ENCODE measurements at regions not wholly inside any gene's neighbourhood (a gene's known extent, or its start where the extent isn't known, plus 50 kb on each side); places are given as distances from the start of the nearest gene placed in this dataset.
A peak's percentile ranks its signal among the peaks of the same experiment; 100 is the strongest.

DNA sequence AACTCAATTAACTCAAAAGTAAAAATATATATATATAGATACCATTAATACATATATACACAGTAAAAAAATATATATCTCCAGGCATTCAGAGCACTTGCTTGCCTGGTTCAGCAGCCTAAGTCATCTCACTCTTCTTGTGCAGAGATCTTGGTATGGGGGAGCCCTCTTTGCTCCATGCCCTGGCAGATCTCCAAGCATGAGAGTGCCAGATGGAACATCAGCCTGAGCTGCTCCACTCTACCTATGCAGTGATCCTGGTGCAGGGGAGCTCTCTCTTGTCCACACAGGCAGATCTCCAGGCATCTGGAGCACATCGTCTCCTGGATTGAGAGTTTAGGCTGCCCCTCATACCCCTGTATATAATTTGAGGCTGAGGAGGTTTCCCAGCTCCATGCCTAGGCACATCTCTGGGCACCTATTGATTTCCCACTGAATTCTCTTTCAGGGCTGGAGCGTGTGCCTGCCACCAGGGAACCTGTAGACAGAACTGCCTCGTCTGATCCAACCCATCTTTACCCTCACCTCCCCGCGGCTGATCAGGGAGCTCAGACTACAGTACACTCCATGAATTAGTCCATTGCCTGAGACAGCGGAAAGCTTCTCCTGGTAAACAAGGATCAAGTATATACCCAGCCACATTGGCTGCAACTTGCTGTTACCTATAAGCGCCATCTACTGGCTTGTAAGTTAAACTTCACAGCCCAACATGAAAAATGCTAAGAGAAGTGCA is 342.4 kb upstream of the GRIA1 start:
- DNase-seq, result peak; percentile 3

DNA sequence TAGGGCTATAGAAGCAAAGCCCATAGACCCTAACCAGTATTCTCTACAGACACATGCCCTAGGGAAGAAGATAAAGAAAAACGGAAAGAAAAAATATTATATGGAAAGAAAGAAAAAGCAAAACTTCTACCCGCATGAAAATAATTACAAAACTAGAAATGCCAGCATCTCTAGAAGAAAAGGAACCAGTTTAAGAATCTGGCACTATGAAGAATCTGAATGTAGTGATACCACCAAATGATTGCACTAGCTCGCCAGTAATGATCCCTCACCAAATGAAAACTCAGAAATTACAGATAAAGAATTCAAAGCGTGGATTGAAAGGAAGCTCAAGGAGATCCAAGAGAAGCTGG is 341.9 kb upstream of the GRIA1 start:
- no peak for DNase-seq

DNA sequence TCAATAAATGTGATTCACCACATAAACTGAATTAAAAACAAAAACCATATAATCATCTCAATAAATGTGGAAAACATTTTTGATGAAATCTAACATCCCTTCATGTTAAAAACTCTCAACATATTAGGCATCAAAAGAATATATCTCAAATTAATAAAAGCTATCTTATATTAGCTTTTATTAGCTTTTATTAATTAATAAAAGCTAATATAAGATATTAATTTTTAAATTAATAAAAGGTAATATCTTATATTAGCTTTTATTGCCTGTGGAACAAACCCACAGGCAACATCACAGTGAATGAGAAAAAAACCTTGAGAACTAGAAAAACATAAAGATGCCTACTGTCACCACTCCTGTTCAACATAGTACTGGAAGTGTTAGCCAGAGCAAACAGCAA is 338.9 kb upstream of the GRIA1 start:
- no peak for DNase-seq

DNA sequence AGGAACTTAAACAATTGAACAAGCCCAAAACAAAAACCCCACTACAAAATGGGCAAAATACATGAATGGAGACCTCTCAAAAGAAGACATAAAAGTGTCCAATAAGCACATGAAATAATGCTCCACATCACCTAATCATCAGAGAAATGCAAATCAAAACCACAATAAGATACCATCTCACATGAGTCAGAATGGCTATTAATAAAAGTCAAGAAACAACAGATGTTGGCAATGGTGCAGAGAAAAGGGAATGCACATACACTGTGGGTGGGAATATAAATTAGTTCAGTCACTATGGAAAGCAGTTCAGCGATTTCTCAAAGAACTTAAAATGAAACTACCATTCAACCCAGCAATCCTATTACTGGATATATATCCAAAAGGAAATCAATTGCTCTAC is 337.4 kb upstream of the GRIA1 start:
- no peak for DNase-seq

DNA sequence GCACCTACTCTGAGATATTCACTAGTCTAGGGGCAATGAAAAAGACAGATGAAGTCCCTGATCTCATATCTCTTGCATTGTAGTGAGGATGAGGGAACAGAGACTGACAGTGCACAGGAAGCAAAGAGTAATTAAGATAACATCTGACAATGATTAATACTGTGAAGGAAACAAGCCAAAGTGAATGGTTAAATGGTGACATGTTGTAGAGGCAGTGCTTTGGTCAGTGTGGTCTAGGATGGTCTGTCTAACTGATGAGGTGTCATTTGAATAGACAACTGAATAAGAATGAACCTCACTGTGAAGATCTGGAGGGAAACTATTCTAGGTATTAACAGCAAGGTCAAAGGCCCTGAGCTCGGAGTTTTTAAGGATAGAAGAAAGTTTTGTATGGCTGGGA is 333.3 kb upstream of the GRIA1 start:
- DNase-seq, result no peak

DNA sequence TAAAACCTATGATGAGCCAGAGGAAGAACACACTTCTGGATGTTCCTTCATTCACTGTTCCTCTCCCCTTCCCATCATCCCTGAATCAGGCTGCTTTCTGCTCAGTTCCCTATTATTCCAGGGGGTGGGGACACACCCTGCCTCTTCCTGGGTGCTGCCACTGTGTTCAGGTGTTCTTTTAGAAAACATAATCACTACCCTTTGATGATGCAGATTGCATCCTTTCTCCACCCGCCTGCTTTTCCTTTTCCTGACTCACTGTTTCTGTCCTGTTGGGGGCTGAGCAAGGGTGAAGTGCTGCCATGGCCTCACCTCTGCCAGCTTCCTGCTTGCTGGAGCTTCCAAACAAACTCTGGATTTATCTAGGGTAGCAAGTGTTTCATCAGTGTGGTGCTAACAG is 331.9 kb upstream of the GRIA1 start:
- DNase-seq, result no peak

DNA sequence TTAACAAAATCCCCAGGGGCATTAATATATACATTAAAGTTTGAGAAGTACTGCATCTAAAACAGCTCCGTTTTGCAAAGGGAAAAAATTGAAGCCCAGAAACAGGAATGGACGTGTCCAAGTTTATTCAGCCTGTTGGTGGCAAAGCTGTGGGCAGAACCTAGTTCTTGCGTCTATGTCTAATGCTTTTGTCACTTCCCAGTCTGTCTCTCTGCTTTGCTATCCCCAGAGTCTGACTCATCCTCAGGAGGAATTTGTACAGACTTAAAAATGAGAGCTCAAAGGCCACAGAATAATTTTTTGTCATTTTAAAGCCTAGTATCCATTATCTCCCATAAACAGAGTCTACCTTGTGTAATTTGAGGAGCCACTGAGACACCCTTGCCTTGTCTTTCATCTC is 330.9 kb upstream of the GRIA1 start:
- DNase-seq, result no peak

DNA sequence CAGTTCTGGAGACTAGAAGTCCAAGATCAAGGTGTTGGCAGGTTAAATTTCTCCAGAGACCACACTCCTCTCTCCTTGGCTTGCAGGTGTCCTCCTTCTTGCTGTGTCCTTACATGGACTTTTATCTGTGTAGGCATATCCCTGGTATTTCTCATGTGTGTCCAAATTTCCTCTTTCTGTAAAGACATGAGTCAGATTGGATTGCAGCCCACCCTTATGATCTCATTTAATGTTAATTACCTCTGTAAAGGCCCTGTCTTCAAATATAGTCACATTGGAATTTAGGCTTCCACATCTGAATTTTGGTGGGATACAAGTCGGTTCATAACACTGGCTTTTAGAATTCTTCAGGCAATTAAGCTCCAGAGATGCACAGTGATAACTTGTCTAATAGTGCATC is 322.2 kb upstream of the GRIA1 start:
- no peak for DNase-seq

DNA sequence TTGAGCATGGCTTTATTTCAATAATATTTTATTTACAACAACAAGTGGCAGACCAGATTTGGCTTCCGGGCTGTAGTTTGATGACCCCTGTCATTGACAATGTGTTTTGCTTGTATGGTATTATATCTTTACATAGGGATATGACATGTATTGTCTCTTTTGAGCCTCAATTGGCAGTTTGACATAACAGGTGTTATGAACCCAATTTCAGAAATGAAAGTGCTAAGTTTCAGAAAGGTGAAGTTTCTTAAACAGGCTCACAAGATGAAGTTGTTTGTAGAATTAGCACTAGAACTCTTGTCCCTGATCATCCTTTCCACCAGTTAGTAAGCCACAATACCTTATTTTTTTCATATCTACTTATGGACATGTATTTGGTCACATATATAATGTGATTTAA is 303.0 kb upstream of the GRIA1 start:
- DNase-seq, result no peak

DNA sequence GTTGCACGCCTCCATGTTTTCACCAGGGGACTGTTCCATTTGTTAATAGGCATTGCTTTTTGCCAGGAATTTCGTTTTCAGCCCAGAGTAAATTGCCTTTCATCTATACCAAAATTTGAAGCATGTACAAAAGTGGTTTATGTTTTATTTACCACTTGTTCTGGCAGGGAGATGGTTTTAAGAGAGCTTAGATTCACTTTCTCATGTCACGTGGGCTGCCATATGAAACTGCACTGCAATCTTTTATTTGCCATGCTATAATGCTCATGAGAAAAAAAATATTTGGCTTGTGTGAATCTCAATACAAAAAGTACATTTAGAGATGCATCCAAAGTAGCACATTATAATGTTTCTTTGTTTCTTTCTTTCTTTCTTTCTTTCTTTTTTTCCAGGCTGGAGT is 284.1 kb upstream of the GRIA1 start:
- no peak for DNase-seq

DNA sequence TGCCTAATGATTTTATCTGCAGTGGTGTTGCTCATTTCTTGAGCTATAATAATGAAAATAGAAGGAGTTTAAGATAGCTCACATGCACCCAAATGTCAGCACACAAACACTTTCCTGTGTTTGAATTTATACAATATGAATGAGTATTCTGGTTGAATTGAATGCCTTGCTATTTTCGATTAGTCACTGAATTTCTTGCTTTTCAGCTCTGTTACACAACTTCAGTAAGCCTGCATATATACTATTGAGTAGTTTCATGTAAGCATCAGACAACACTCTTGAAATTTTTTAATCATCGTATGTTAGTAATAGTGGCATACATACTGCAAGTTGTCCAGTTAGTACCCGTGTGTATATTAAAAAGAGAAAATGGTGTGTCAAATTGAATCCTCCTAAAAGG is 281.5 kb upstream of the GRIA1 start:
- DNase-seq, result no peak

DNA sequence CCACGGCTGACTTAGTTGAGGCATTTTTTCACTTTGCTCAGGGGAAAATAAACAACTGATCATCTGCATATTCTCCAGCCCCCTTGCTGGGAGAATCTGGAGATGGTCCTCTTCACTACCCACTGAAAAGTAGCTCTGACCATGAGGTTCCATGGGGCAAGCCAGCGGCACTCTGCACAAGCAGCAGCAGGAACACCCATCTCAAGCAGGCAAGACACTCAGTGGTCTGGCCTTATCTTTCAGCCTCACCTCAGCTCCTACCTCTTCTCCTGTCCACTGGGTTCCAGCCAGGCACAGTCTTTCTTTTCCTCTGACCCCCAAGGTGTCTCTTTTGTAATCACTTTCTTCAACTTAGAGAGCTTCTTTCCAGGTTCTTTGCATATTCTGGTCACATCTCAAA is 280.8 kb upstream of the GRIA1 start:
- DNase-seq, result no peak

DNA sequence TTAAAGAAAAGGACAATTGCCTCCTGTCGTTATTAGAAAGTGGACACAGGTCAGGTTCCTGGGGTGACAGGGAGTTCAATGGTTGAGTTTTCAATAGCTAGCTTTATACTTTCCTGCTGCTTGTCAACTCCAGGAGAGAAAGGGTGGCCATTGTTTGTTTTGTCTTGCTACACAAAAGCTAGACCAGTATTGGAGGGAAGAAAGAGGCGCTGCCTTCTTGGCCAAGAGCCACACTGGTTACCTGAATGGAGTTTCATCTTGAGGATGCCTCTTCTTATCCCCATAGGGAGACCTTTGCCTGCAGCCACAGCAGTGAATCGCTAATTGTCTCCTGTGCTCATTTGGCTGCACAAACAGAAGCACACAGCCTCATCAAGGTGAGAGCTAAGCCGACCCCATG is 279.4 kb upstream of the GRIA1 start:
- no peak for DNase-seq

DNA sequence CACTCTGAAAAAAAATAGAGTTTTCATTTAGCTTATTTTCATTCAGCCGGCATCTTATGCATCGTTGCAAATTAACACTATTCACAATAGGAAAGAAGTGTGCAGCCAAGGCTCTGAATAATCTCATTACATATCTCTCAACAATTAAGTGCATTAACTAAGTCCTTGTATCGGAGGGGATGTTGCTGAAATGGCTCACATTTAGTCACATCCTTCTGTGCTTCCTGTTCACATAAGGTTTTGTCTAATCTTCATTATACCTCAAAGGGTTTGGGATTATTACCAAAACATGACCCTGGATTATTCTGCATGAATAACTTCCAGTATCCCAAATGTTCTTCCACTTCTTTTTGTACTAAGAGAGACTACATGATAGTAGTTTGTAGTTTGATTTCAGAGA is 278.0 kb upstream of the GRIA1 start:
- no peak for DNase-seq

DNA sequence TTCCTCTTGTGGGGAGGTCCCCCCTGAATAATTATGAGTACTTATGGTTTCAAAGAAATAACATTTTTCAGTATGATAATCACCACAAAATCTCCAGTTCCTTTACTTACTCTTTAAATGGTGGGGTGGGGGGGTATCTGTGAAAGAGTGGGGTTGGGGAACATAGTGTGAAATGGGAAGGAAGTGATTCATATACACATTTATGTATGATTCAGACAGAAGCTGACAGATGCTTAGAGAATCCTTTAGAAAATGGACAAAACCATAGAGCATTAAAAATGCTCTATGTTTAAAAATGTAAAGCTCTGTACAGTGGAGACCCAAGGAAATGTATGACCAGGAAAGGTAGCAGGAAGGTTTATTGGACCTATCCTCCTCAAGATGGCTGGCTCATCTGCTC is 267.5 kb upstream of the GRIA1 start:
- DNase-seq, result no peak

DNA sequence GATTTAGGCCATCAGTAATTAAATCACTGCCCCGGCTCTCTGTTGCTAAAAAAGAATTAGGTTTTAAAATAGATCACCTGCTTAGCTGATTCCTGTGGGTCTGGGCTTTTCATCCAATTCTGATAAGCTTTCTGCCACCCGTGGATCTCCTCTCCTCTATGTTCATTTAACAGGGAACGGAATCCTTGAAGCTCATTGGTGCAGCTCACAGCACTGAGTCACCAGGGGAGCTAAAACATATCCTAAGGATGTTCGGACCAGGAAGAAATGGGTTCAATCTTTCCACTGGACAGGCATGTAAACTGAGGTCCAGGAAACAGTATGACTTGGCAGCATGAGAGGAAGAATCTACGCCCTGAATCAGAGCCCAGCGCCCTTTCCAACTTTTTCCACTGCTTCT is 267.1 kb upstream of the GRIA1 start:
- no peak for DNase-seq

DNA sequence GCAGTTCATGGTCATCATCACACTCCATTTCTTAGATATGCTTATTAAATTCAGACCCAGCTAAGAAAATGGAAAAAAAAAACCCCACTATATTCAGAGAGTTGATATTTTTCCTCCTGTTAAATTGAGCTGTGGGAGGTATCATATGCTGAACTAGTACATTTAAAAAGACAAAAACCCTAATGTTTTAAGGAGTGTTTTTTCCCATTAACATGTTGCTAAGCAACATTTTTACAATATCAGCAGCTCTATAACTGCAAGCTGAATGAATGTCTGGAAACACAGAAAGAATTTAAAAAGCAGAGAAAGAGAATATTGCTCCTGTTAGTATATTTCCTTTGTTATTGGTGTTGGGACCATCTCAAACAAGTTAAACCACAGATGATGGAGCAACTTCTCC is 265.8 kb upstream of the GRIA1 start:
- no peak for DNase-seq

DNA sequence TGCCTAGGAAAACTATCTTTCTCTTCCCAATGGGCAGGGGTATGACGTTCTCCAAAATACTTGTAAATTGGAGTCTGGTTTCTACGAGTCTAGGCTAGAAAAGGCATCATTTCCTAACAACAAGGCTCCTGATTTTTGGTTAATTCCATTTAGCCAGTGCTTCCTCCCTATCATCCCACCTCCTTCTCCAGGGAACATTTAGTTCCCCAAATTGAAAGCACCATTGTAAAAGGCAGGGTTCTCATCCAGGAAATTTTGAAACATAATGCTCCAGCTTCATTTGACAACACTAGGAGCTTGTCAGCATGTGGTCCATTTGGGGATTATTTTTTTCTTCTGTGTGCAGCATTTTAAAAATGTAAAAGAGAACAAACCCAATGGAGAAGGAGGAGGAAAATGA is 256.5 kb upstream of the GRIA1 start:
- DNase-seq, result no peak

DNA sequence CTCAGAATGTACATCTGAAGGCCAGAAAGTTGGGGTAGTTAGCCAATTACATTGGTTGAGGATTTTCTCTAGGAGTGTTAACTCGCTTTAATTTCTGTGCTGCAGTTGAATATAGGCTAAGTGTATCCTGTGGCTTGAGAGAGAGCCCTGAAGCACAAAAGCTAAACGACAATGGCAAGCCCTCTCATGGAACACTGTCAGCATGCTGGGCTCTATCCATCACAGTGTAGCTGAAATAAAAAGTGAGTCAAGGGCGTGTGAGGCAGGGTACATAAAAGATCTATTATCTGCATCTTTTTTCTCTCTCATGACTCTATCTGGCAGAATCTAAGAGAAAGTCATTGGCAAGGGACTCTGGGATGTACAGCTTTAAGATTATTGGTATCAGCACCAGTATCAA is 254.2 kb upstream of the GRIA1 start:
- DNase-seq, result no peak

DNA sequence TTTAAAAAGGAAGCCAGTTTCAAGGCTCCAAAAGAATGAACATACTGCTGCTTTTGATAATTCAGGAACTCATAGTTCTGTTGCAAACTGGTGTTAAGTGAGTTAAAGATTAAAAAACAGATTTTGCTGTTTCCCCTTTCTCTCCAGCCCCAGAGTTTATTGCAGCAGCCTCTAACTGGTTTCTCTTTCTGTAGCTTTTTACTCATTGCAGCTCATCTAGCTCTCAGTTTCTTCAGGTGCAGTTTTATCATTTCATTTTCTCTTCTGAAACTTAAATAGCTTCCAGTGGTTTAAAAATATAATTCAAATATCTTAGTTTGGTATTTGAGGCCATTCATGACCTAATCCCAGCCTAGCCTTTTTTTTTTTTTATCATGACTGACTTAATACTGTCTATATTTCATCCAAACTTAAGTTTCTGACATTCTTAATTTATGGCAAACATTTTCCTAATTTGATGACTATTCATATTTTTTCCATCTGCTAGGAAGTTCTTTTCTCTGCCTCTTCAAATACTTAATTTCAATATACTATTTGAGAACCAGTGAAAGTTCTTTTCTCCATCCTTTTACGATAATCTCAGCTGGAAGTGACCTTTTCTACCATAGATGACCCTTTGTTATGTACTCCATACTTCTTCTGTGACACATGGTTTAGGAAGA is 252.7 kb upstream of the GRIA1 start:
- DNase-seq, result no peak

DNA sequence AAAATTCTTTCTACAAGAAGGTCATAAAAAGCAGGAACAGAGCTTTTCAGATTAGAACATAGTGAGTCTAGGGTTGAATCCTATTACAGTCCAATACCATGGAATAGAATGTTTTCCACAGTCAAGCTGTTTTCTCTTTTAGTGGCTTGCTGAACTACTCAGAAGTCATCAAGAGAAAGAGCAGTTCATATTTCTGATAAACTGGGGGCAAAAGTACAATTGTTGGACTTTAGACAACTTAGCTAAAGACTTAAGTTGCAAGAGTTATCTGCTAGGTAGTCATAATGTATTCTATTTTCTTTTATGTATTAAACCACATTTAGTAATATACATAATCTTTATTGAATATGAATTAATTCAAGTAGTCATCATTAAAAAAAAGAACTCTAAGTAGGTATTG is 233.1 kb upstream of the GRIA1 start:
- DNase-seq, result no peak

DNA sequence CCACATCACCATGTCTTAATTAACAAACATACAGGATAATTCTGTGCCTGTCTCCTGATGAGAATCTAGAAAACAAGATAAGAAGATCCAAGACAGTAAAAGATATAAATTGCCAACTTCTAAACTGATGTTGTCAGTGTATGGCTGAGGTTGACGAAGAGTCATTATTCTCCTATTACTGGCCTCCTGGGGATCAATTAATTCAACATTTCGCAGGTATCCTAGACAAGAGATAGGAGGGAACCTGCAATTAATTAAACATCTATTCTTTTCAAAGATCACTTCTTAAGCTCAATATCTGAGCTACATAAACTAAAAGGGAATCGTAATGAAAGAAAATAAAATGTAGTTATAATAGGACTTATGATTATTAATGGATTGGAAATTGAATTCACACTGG is 232.0 kb upstream of the GRIA1 start:
- DNase-seq, result no peak

DNA sequence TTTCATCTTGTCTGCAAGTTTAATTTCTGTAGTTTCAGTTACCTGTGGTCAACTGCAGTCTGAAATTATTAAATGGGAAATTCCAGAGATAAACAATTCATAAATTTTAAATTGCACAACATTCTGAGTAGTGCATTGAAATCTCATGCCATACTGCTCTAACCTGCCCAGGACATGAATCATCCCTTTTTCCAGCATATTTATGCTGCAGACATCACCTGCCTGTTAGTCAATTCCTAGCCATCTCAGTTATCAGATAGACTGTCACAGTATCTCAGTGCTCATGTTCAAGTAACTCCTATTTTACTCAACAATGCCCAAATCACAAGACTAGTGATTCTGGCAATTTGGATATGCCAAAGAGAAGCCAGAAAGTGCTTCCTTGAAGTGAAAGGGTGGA is 223.0 kb upstream of the GRIA1 start:
- no peak for DNase-seq

DNA sequence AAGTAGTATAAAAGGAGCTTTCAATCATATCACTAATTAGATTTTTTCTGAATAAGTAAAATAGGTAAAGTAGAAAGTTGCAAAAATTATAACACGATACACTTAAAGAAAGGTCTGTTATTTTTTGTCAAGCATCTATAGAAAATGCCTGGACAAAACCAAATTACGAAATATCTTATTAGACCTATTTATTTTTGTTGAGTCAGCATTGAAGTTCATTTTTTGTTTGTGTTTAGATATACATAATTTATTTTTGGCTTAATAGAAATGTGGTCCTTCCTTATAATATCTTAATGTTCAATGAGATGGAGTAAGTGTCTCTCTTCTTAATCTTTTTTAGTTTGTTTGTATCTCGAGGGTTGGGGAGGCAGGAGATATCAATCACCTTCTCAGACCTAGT is 214.8 kb upstream of the GRIA1 start:
- DNase-seq, result no peak

DNA sequence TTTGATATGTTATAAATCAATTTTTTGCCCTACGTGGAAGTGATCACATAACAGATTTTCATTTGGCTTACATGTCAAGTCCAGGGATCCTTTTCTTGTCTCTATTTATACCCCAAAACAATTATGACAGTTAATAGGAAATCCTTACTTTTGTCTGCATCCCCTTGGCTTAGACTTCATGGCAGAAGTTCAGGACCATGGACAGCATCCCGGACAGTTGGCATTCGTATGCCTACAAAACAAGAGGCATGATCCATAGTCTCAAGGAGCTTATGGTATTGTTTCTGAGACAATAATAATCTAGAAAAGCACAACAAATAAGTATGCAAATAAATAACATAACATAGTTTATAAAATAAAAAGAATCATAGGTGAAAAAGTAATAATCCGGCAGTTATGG is 214.3 kb upstream of the GRIA1 start:
- peak; percentile 5 for DNase-seq
